Smooth muscle cell of the brain vasculature (primary cell): ENCODE measurements at regions not wholly inside any gene's neighbourhood (a gene's known extent, or its start where the extent isn't known, plus 50 kb on each side); places are given as distances from the start of the nearest gene placed in this dataset.
"Not testable (repeated sequence)": the region's sequence is repeated elsewhere in the genome, so short reads cannot be mapped to it uniquely, and the experiment has no call there.

ENCODE experiments used
- DNase-seq: peaks from one replicate; pipeline ENCODE4 v3.0.0-alpha.2; 2012; ENCODE audit warnings: low read depth, low spot score

- DNase-seq, result no peak
Observed at GRCh38 chr5:15384176-15384575, 115.8 kb upstream of the FBXL7 start.

GRCh38 chr5:15383469-15383868 is 116.5 kb upstream of the FBXL7 start:
- DNase-seq, result no peak

GRCh38 chr5:15383021-15383420 is 117.0 kb upstream of the FBXL7 start:
- no peak for DNase-seq

GRCh38 chr5:15377573-15378340 is 122.2 kb upstream of the FBXL7 start:
- DNase-seq, result no peak

- DNase-seq, result no peak
Observed at GRCh38 chr5:15376803-15377202, 123.2 kb upstream of the FBXL7 start.

- DNase-seq, result no peak
Observed at GRCh38 chr5:15376088-15376487, 123.9 kb upstream of the FBXL7 start.

GRCh38 chr5:15375559-15375958 is 124.4 kb upstream of the FBXL7 start:
- DNase-seq, result no peak

GRCh38 chr5:15374886-15375285 is 125.1 kb upstream of the FBXL7 start:
- DNase-seq, result no peak

GRCh38 chr5:15373151-15373550 is 126.8 kb upstream of the FBXL7 start:
- no peak for DNase-seq

GRCh38 chr5:15371184-15371583 is 128.8 kb upstream of the FBXL7 start:
- no peak for DNase-seq

GRCh38 chr5:15368835-15369234 is 131.1 kb upstream of the FBXL7 start:
- DNase-seq, result no peak

GRCh38 chr5:15367489-15367888 is 132.5 kb upstream of the FBXL7 start:
- DNase-seq, result no peak

- DNase-seq, result no peak
Observed at GRCh38 chr5:15366676-15367391, 133.1 kb upstream of the FBXL7 start.

GRCh38 chr5:15365070-15365469 is 134.9 kb upstream of the FBXL7 start:
- DNase-seq, result no peak

GRCh38 chr5:15363601-15364000 is 136.4 kb upstream of the FBXL7 start:
- DNase-seq, result no peak

GRCh38 chr5:15357092-15357453 is 142.9 kb upstream of the FBXL7 start:
- not testable (repeated sequence) for DNase-seq

GRCh38 chr5:15356308-15357091 is 143.5 kb upstream of the FBXL7 start:
- not testable (repeated sequence) for DNase-seq

- DNase-seq, result no peak
Observed at GRCh38 chr5:15354021-15354420, 146.0 kb upstream of the FBXL7 start.

- no peak for DNase-seq
Observed at GRCh38 chr5:15353086-15353645, 146.8 kb upstream of the FBXL7 start.

GRCh38 chr5:15350614-15351013 is 149.4 kb upstream of the FBXL7 start:
- DNase-seq, result no peak

GRCh38 chr5:15346738-15347137 is 153.2 kb upstream of the FBXL7 start:
- DNase-seq, result no peak

- DNase-seq, result no peak
Observed at GRCh38 chr5:15344954-15345353, 155.0 kb upstream of the FBXL7 start.
